MCF 10A (cell line): ENCODE measurements at regions not wholly inside any gene's neighbourhood (a gene's known extent, or its start where the extent isn't known, plus 50 kb on each side); places are given as distances from the start of the nearest gene placed in this dataset.

Source experiments
- BruUV-seq: library from RNA; stranded (reverse); fragments of 400-500 nt; replicated peaks from 2 replicates; lab custom pipeline; 2021; lab: Mats Ljungman, UMichigan
- CTCF ChIA-PET: fragments of 300-600 bp; sonication (Branson Sonifier 250); formaldehyde crosslinking; extraction: SDS; loops from one replicate; lab custom pipeline; 2021; ENCODE audit warnings: antibody characterized with exemption, inconsistent platforms; lab: Yijun Ruan, JAX
- POLR2A ChIA-PET: fragments of 300-600, 350-650 bp; sonication (Branson Sonifier 250); formaldehyde crosslinking; extraction: SDS; loops from one replicate; lab custom pipeline; 2020; ENCODE audit warnings: antibody characterized with exemption, inconsistent platforms; lab: Yijun Ruan, JAX
- DNase-seq: peaks from one replicate; pipeline ENCODE4 v3.0.0-alpha.2; 2018; ENCODE audit not compliant: unreplicated experiment
- H3K27ac Mint-ChIP-seq: one replicate; pipeline ENCODE4 v1.8.0; 2022; ENCODE audit warnings: mild to moderate bottlenecking, low read depth, mixed read lengths; ENCODE audit not compliant: unreplicated experiment
- H3K27me3 Mint-ChIP-seq: one replicate; pipeline ENCODE4 v1.8.0; 2022; ENCODE audit warnings: mixed read lengths; ENCODE audit not compliant: insufficient read depth, unreplicated experiment
- H3K36me3 Mint-ChIP-seq: one replicate; pipeline ENCODE4 v1.8.0; 2022; ENCODE audit warnings: mild to moderate bottlenecking, moderate library complexity, mixed read lengths; ENCODE audit not compliant: insufficient read depth, unreplicated experiment
- H3K4me1 Mint-ChIP-seq: one replicate; pipeline ENCODE4 v1.8.0; 2022; ENCODE audit warnings: mixed read lengths; ENCODE audit not compliant: insufficient read depth, unreplicated experiment
- H3K4me3 Mint-ChIP-seq: one replicate; pipeline ENCODE4 v1.8.0; 2022; ENCODE audit warnings: mild to moderate bottlenecking, moderate library complexity, mixed read lengths; ENCODE audit not compliant: unreplicated experiment
- H3K9me3 Mint-ChIP-seq: one replicate; pipeline ENCODE4 v1.8.0; 2022; ENCODE audit warnings: mixed read lengths; ENCODE audit not compliant: unreplicated experiment
- CTCF ChIP-seq: fragments of 200-600 bp; IDR thresholded peaks from one replicate; pipeline ENCODE4 v1.8.0; 2022; ENCODE audit warnings: antibody characterized with exemption, mild to moderate bottlenecking; ENCODE audit not compliant: unreplicated experiment
- intact Hi-C: fragments of 100-400 bp; cut with micrococcal nuclease; formaldehyde crosslinking; loops from 2 replicates; pipeline ENCODE4 v1.14.1; 2022

DNA sequence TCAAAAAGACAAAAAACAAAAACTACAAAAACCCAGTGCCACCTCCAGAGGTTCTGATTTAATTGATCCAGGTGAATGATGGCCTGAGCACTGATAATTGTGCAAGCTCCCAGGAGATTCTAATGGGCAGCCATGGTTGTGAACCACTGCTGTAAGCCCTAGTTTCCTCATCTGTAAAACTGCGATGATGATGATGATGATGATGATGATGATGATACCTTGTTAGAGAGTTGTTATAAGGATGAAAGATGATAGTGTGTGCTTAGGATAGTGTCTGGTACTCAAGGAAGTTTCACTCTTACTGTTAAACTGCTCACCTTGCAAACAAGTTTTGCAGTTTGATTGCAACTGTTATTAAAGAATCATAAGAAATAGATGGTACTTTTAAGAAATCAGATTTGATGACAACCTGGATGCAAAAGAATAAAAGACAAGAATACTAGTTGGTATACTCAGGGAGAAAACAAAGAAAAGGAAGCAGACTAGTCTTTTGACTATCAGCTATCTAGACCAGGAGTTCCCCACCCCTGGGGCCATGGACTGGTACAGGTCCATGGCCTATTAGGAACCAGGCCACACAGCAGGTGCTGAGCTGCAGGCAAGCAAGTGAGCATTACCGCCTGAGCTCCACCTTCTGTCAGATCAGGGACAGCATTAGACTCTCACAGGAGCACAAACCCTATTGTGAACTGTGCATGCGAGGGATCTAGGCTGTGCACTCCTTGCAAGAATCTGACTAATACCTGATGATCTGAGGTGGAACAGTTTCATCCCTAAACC, 98.0 kb downstream of the OR2K2 start:
- TF ChIP-seq CTCF: no peak
- Mint-ChIP-seq H3K4me3 (no peak overlapping the region), H3K27me3 (no peaks in the 10 kb centered on the region), H3K9me3 (no peaks in the 10 kb centered on the region), H3K4me1 (peaks cover 6% of the 10 kb centered on the region), H3K36me3 (no peaks in the 10 kb centered on the region), H3K27ac (no peak overlapping the region)
- DNase-seq: no peak
- ChIA-PET POLR2A (no interaction called here), CTCF (interaction anchor here (1.0 kb wide), 1 partner anchor 67 kb away, joined by 3 read pairs; no protein-coding TSS in a partner anchor)
- intact Hi-C loops: no loop called here
- no TSS peak for BruUV-seq

GRCh38 chr9:111222757-111223156, 107.3 kb downstream of the OR2K2 start:
- no peak for TF ChIP-seq CTCF
- H3K4me1 Mint-ChIP-seq: no peaks in the 10 kb centered on the region
- ChIA-PET CTCF (no interaction called here), POLR2A (no interaction called here)
- H3K4me3 Mint-ChIP-seq: no peak overlapping the region
- no peak overlapping the region for H3K27ac Mint-ChIP-seq
- no peaks in the 10 kb centered on the region for H3K36me3 Mint-ChIP-seq
- no peak for DNase-seq
- intact Hi-C loops: no loop called here
- H3K9me3 Mint-ChIP-seq: no peaks in the 10 kb centered on the region
- no TSS peak for BruUV-seq
- no peaks in the 10 kb centered on the region for H3K27me3 Mint-ChIP-seq

- H3K9me3 Mint-ChIP-seq: peaks cover 5% of the 10 kb centered on the region
- H3K27me3 Mint-ChIP-seq: peaks cover 12% of the 10 kb centered on the region
- no peak overlapping the region for H3K4me3 Mint-ChIP-seq
- no peak for DNase-seq
- intact Hi-C loops: no loop called here
- no TSS peak for BruUV-seq
- ChIA-PET POLR2A (no interaction called here), CTCF (interaction anchor here (0.6 kb wide), 1 partner anchor 1124 kb away, joined by 4 read pairs; no protein-coding TSS in a partner anchor)
- TF ChIP-seq CTCF: no peak
- no peaks in the 10 kb centered on the region for H3K36me3 Mint-ChIP-seq
- H3K27ac Mint-ChIP-seq: no peak overlapping the region
- no peaks in the 10 kb centered on the region for H3K4me1 Mint-ChIP-seq
These were observed 117.2 kb downstream of the OR2K2 start for GRCh38 chr9:111212874-111213273.

DNA sequence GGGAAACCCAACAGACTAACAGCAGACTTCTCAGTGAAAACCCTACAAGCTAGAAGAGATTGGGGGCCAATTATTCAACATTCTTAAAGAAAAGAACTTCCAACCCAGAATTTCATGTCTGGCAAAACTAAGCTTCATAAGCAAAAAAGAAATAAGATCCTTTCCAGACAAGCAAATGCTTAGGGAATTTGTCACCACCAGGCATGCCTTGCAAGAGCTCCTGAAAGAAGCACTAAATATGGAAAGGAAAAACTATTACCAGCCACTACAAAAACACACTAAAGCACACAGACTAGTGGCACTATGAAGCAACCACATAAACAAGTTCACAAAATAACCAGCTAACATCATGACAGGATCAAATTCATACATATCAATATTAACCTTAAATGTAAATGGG, 131.1 kb downstream of the OR2K2 start:
- no peak for TF ChIP-seq CTCF
- H3K4me3 Mint-ChIP-seq: no peak overlapping the region
- H3K27me3 Mint-ChIP-seq: peaks cover 13% of the 10 kb centered on the region
- no peaks in the 10 kb centered on the region for H3K4me1 Mint-ChIP-seq
- intact Hi-C loops: no loop called here
- BruUV-seq: no TSS peak
- POLR2A ChIA-PET: interaction anchor here (0.6 kb wide), 1 partner anchor 311 kb away, joined by 4 read pairs; no protein-coding TSS in a partner anchor
- H3K9me3 Mint-ChIP-seq: peaks cover 8% of the 10 kb centered on the region
- no peaks in the 10 kb centered on the region for H3K36me3 Mint-ChIP-seq
- no peak for DNase-seq
- CTCF ChIA-PET: no interaction called here
- no peak overlapping the region for H3K27ac Mint-ChIP-seq
